Urothelium cell line (cell line): ENCODE measurements at regions not wholly inside any gene's neighbourhood (a gene's known extent, or its start where the extent isn't known, plus 50 kb on each side); places are given as distances from the start of the nearest gene placed in this dataset.

Source experiments
- DNase-seq: peaks from one replicate; pipeline ENCODE4 v3.0.0; 2011; ENCODE audit warnings: low spot score, mixed read lengths
- FAIRE-seq: peaks from 2 replicates; lab custom pipeline; 2011; peaks lifted over from hg19 to GRCh38; lab: Jason Lieb, UNC

GRCh38 chr2:150319658-150320555, 167.6 kb downstream of the RND3 start:
- DNase-seq (no peak), FAIRE-seq (no peak)

GRCh38 chr2:150319085-150319484, 168.4 kb downstream of the RND3 start:
- FAIRE-seq = no peak

GRCh38 chr2:150312271-150312670, 175.2 kb downstream of the RND3 start:
- no peak for DNase-seq
- no peak for FAIRE-seq

More at GRCh38 chr2:150319085-150319484, 168.4 kb downstream of the RND3 start:
- no peak for DNase-seq

- DNase-seq = no peak
- FAIRE-seq = no peak
These were observed 178.0 kb downstream of the RND3 start for GRCh38 chr2:150309311-150310080.

GRCh38 chr2:150307258-150307657, 180.2 kb downstream of the RND3 start:
- no peak for FAIRE-seq

GRCh38 chr2:150303281-150303680, 184.2 kb downstream of the RND3 start:
- DNase-seq (no peak), FAIRE-seq (no peak)

More at GRCh38 chr2:150307258-150307657, 180.2 kb downstream of the RND3 start:
- DNase-seq = no peak

GRCh38 chr2:150298571-150299305, 188.7 kb downstream of the RND3 start:
- FAIRE-seq (no peak), DNase-seq (no peak)

GRCh38 chr2:150296770-150297546, 190.5 kb downstream of the RND3 start:
- no peak for FAIRE-seq
- DNase-seq = no peak

GRCh38 chr2:150295544-150295943, 191.9 kb downstream of the RND3 start:
- no peak for FAIRE-seq

GRCh38 chr2:150293771-150294170, 193.7 kb downstream of the RND3 start:
- FAIRE-seq = no peak
- DNase-seq = no peak

More at GRCh38 chr2:150295544-150295943, 191.9 kb downstream of the RND3 start:
- DNase-seq = no peak

GRCh38 chr2:150292807-150293206, 194.7 kb downstream of the RND3 start:
- no peak for FAIRE-seq
- no peak for DNase-seq

- FAIRE-seq = no peak
These were observed 195.3 kb downstream of the RND3 start for GRCh38 chr2:150292192-150292591.

GRCh38 chr2:150286730-150287362, 200.6 kb downstream of the RND3 start:
- DNase-seq (no peak), FAIRE-seq (no peak)

More at GRCh38 chr2:150292192-150292591, 195.3 kb downstream of the RND3 start:
- DNase-seq = no peak

GRCh38 chr2:150284116-150284515, 203.4 kb downstream of the RND3 start:
- no peak for DNase-seq
- no peak for FAIRE-seq

- FAIRE-seq (no peak), DNase-seq (no peak)
These were observed 204.6 kb downstream of the RND3 start for GRCh38 chr2:150282771-150283371.

GRCh38 chr2:150282357-150282756, 205.1 kb downstream of the RND3 start:
- FAIRE-seq (no peak), DNase-seq (no peak)

GRCh38 chr2:150280231-150280630, 207.2 kb downstream of the RND3 start:
- FAIRE-seq (no peak), DNase-seq (no peak)

- DNase-seq (no peak), FAIRE-seq (no peak)
These were observed 207.8 kb downstream of the RND3 start for GRCh38 chr2:150279686-150280085.

- FAIRE-seq (no peak), DNase-seq (no peak)
These were observed 210.7 kb downstream of the RND3 start for GRCh38 chr2:150276737-150277136.
